Fibroblast of lung (primary cell): ENCODE measurements at regions not wholly inside any gene's neighbourhood (a gene's known extent, or its start where the extent isn't known, plus 50 kb on each side); places are given as distances from the start of the nearest gene placed in this dataset.

ENCODE experiments used
- CTCF ChIP-seq, 2 donors: IDR thresholded peaks in 1 of 2; conservative IDR thresholded peaks in 1 of 2; 1 replicate in 1 of 2; 2 replicates in 1 of 2; pipeline ENCODE4 v1.5.1; 2011 to 2012; ENCODE audit warnings: low read length in 2 of 2, control low read depth in 1 of 2, inconsistent platforms in 1 of 2, low read depth in 1 of 2, mild to moderate bottlenecking in 1 of 2
- EZH2 ChIP-seq: IDR thresholded peaks from 2 replicates; pipeline ENCODE4 v1.5.1; 2012; ENCODE audit warnings: low read length, control low read depth, mild to moderate bottlenecking; ENCODE audit errors: missing control alignments

DNA sequence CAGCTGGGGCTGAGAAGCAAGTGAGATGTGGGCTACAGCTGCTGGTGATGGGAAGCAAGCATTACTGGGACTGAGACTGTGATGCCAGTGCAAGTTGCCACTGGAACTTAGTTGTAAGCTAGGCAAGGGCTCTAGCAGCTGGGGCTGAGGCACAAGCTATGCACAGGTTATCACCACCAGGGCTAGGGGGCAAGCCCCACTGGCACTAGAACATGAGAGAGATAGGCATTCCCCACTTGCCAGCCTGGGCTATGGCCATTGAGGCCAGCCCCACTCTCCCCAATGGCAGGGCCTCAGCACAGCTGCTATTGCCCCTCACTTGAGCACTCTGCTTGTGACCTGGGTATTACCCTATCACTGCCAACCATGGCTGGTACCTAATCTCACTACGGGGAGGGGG is 130.8 kb upstream of the SMIM31 start:
- TF ChIP-seq CTCF (conservative IDR thresholded peaks at IDR 0.05 in 1 of 2, IDR thresholded peaks at IDR 0.05 in 1 of 2; ENCODE audit: low read depth in 1 of 2, low read length in 2 of 2) (no peak), EZH2 (no peak)
